HepG2 (cell line): ENCODE measurements at regions not wholly inside any gene's neighbourhood (a gene's known extent, or its start where the extent isn't known, plus 50 kb on each side); places are given as distances from the start of the nearest gene placed in this dataset.

Source experiments
- ARNT2 ChIP-seq: sonication (generic); formaldehyde crosslinking; IDR thresholded peaks from 2 replicates; pipeline ENCODE4 v1.8.0; 2022; ENCODE audit warnings: mild to moderate bottlenecking, low read depth, missing genetic modification reagents, moderate library complexity
- ETV5 ChIP-seq: IDR thresholded peaks from 2 replicates; pipeline ENCODE4 v1.6.1; 2018; ENCODE audit warnings: missing biosample characterization, missing genetic modification reagents, inconsistent platforms, borderline replicate concordance
- MAFF ChIP-seq: IDR thresholded peaks from 2 replicates; pipeline ENCODE4 v1.6.1; 2011; ENCODE audit warnings: low read depth, low read length, improper control_type of control experiment
- MXI1 ChIP-seq: IDR thresholded peaks from 3 replicates; pipeline ENCODE4 v1.6.1; 2012; ENCODE audit warnings: low read depth, low read length, inconsistent platforms, borderline replicate concordance
- NFIC ChIP-seq: IDR thresholded peaks from 2 replicates; pipeline ENCODE4 v1.6.1; 2012; ENCODE audit warnings: mild to moderate bottlenecking, low read length, inconsistent platforms
- NR2F6 ChIP-seq, 2 experiments: IDR thresholded peaks; 2 replicates each; pipeline ENCODE4 v1.6.1; 2016; ENCODE audit warnings: antibody characterized with exemption in 1 of 2, mild to moderate bottlenecking in 1 of 2
- TERF1 ChIP-seq: sonication (generic); formaldehyde crosslinking; IDR thresholded peaks from 2 replicates; pipeline ENCODE4 v1.8.0; 2022; ENCODE audit warnings: mild to moderate bottlenecking, missing genetic modification reagents, moderate library complexity
- XRCC5 ChIP-seq: fragments of 200-400 bp; formaldehyde crosslinking; optimal IDR thresholded peaks from 2 replicates; pipeline ENCODE3; 2017; ENCODE audit warnings: mild to moderate bottlenecking, low read length
- ZFY ChIP-seq: sonication (generic); formaldehyde crosslinking; IDR thresholded peaks from 2 replicates; pipeline ENCODE4 v1.4.0; 2020; ENCODE audit warnings: missing genetic modification reagents
- ZHX2 ChIP-seq, 2 experiments: sonication (generic) in 1 of 2; formaldehyde crosslinking in 1 of 2; IDR thresholded peaks; 2 replicates each; pipeline versions ENCODE4 v1.6.1 to v1.9.0; 2014 to 2022; ENCODE audit warnings: antibody characterized with exemption in 1 of 2, borderline replicate concordance in 1 of 2, inconsistent platforms in 1 of 2, low read depth in 1 of 2, missing genetic modification reagents in 1 of 2
- TF ChIP-seq, protein P1 (sequence below): sonication (generic); formaldehyde crosslinking; IDR thresholded peaks from 2 replicates; pipeline ENCODE4 v1.4.0; 2020; ENCODE audit warnings: missing genetic modification reagents, mild to moderate bottlenecking, borderline replicate concordance
- TF ChIP-seq, protein P2 (sequence below): sonication (generic); formaldehyde crosslinking; IDR thresholded peaks from 2 replicates; pipeline ENCODE4 v1.5.0; 2020; ENCODE audit warnings: mild to moderate bottlenecking, missing genetic modification reagents, borderline replicate concordance
- TF ChIP-seq, protein P3 (sequence below): sonication (generic); formaldehyde crosslinking; IDR thresholded peaks from 2 replicates; pipeline ENCODE4 v1.4.0; 2020; ENCODE audit warnings: missing genetic modification reagents

GRCh38 chr5:109468737-109469420, 59.1 kb upstream of the PJA2 start (continued):
- TF ChIP-seq ETV5 (CRISPR knock-in tag): 0 out of 2 replicates have a peak, but pooled peaks have one; percentile 11
- TF ChIP-seq ZHX2 (IDR thresholded peaks at IDR 0.05; ENCODE audit: low read depth): no peak
- no peak for TF ChIP-seq ZHX2 (CRISPR knock-in tag; IDR thresholded peaks at IDR 0.05; ENCODE audit: borderline replicate concordance)
- TF ChIP-seq, protein P1, sequence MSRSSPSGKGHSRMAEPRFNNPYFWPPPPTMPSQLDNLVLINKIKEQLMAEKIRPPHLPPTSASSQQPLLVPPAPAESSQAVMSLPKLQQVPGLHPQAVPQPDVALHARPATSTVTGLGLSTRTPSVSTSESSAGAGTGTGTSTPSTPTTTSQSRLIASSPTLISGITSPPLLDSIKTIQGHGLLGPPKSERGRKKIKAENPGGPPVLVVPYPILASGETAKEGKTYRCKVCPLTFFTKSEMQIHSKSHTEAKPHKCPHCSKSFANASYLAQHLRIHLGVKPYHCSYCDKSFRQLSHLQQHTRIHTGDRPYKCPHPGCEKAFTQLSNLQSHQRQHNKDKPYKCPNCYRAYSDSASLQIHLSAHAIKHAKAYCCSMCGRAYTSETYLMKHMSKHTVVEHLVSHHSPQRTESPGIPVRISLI: peak; percentile 92
- TF ChIP-seq, protein P2, sequence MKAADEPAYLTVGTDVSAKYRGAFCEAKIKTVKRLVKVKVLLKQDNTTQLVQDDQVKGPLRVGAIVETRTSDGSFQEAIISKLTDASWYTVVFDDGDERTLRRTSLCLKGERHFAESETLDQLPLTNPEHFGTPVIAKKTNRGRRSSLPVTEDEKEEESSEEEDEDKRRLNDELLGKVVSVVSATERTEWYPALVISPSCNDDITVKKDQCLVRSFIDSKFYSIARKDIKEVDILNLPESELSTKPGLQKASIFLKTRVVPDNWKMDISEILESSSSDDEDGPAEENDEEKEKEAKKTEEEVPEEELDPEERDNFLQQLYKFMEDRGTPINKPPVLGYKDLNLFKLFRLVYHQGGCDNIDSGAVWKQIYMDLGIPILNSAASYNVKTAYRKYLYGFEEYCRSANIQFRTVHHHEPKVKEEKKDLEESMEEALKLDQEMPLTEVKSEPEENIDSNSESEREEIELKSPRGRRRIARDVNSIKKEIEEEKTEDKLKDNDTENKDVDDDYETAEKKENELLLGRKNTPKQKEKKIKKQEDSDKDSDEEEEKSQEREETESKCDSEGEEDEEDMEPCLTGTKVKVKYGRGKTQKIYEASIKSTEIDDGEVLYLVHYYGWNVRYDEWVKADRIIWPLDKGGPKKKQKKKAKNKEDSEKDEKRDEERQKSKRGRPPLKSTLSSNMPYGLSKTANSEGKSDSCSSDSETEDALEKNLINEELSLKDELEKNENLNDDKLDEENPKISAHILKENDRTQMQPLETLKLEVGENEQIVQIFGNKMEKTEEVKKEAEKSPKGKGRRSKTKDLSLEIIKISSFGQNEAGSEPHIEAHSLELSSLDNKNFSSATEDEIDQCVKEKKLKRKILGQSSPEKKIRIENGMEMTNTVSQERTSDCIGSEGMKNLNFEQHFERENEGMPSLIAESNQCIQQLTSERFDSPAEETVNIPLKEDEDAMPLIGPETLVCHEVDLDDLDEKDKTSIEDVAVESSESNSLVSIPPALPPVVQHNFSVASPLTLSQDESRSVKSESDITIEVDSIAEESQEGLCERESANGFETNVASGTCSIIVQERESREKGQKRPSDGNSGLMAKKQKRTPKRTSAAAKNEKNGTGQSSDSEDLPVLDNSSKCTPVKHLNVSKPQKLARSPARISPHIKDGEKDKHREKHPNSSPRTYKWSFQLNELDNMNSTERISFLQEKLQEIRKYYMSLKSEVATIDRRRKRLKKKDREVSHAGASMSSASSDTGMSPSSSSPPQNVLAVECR: peak; percentile 26; the same call in 1 of the 2 replicates
- TF ChIP-seq MAFF: no peak
- no peak for TF ChIP-seq TERF1
- no peak for TF ChIP-seq ZFY (CRISPR knock-in tag)
- TF ChIP-seq NFIC: peak; percentile 94
- 0 out of 2 replicates have a peak, but pooled peaks have one; percentile 39 for TF ChIP-seq ARNT2 (CRISPR knock-in tag)
- TF ChIP-seq NR2F6 (IDR thresholded peaks at IDR 0.05): no peak
- 0 out of 2 replicates have a peak, but pooled peaks have one; percentile 22 for TF ChIP-seq NR2F6 (CRISPR knock-in tag; IDR thresholded peaks at IDR 0.05)
- TF ChIP-seq, protein P3, sequence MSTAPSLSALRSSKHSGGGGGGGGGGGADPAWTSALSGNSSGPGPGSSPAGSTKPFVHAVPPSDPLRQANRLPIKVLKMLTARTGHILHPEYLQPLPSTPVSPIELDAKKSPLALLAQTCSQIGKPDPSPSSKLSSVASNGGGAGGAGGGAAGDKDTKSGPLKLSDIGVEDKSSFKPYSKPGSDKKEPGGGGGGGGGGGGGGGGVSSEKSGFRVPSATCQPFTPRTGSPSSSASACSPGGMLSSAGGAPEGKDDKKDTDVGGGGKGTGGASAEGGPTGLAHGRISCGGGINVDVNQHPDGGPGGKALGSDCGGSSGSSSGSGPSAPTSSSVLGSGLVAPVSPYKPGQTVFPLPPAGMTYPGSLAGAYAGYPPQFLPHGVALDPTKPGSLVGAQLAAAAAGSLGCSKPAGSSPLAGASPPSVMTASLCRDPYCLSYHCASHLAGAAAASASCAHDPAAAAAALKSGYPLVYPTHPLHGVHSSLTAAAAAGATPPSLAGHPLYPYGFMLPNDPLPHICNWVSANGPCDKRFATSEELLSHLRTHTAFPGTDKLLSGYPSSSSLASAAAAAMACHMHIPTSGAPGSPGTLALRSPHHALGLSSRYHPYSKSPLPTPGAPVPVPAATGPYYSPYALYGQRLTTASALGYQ (CRISPR knock-in tag): no peak
- TF ChIP-seq XRCC5: peak; percentile 56
- TF ChIP-seq MXI1: peak; percentile 82; the same call in 2 of the 3 replicates
